HepG2 (cell line): ENCODE measurements at regions not wholly inside any gene's neighbourhood (a gene's known extent, or its start where the extent isn't known, plus 50 kb on each side); places are given as distances from the start of the nearest gene placed in this dataset.

Experiments used
- ATAC-seq: fragments of 200-7000 bp; cut with Tn5 transposase; 3 replicates; pipeline ENCODE4 v1.9.1; 2020; ENCODE audit warnings: mild to moderate bottlenecking, moderate library complexity
- BruUV-seq: library from RNA; stranded (reverse); fragments of 400-500 nt; replicated peaks from 2 replicates; lab custom pipeline; 2021; lab: Mats Ljungman, UMichigan
- CTCF ChIA-PET: fragments of 300-600 bp; formaldehyde crosslinking; extraction: SDS; loops from one replicate; lab custom pipeline; 2021; ENCODE audit warnings: low total read pairs, inconsistent platforms, low intra/inter-chr PET ratio; lab: Yijun Ruan, JAX
- POLR2A ChIA-PET: fragments of 350-600 bp; sonication (Branson Sonifier 250); formaldehyde crosslinking; loops from one replicate; lab custom pipeline; 2020; ENCODE audit warnings: antibody characterized with exemption, inconsistent platforms; lab: Yijun Ruan, JAX
- DNase-seq: peaks from one replicate; pipeline ENCODE4 v3.0.0-alpha.2; 2015; ENCODE audit warnings: low spot score
- FAIRE-seq: peaks from 3 replicates; lab custom pipeline; 2011; peaks lifted over from hg19 to GRCh38; lab: Jason Lieb, UNC
- H2AFZ ChIP-seq: one replicate; pipeline ENCODE4 v1.6.1; 2011; ENCODE audit warnings: low read length, inconsistent platforms
- H3K27ac ChIP-seq: fragments of 300-600 bp; 3 replicates; pipeline ENCODE4 v1.8.0; 2011; ENCODE audit warnings: mixed run types, mild to moderate bottlenecking, mixed read lengths, low read length, inconsistent platforms; ENCODE audit not compliant: insufficient read depth; ENCODE audit errors: extremely low read length
- H3K27me3 ChIP-seq, 2 experiments: fragments of 200-600 bp in 1 of 2; 2 replicates in 1 of 2; 3 replicates in 1 of 2; pipeline versions ENCODE4 v1.6.0 to v1.8.0; 2011; ENCODE audit warnings: low read length in 2 of 2, mild to moderate bottlenecking in 2 of 2, moderate library complexity in 2 of 2, inconsistent platforms in 1 of 2; ENCODE audit not compliant: insufficient read depth in 2 of 2, control insufficient read depth in 1 of 2
- H3K36me3 ChIP-seq, 2 experiments: fragments of 200-600 bp in 1 of 2; replicated peaks in 1 of 2; 2 replicates in 1 of 2; 3 replicates in 1 of 2; pipeline versions ENCODE4 v1.5.1 to v1.8.0; 2011; ENCODE audit warnings: low read length in 2 of 2, inconsistent platforms in 1 of 2; ENCODE audit not compliant: insufficient read depth in 2 of 2, control insufficient read depth in 1 of 2
- H3K4me1 ChIP-seq: 2 replicates; pipeline ENCODE4 v1.5.1; 2012; ENCODE audit warnings: low read length, inconsistent platforms; ENCODE audit not compliant: insufficient read depth
- H3K4me2 ChIP-seq: 2 replicates; pipeline ENCODE4 v1.6.0; 2011; ENCODE audit warnings: low read depth, low read length, inconsistent platforms
- H3K4me3 ChIP-seq, 3 experiments: fragments of 200-600 bp in 1 of 3; sonication (generic), shearing (Covaris generic) in 1 of 3; replicated peaks in 1 of 3; 2 replicates each; pipeline ENCODE4 v1.5.1; 2011 to 2016; ENCODE audit warnings: low read length in 3 of 3, inconsistent platforms in 2 of 3, low read depth in 2 of 3, mild to moderate bottlenecking in 2 of 3, control low read depth in 1 of 3, mixed read lengths in 1 of 3; ENCODE audit not compliant: insufficient read depth in 1 of 3
- H3K79me2 ChIP-seq: one replicate; pipeline ENCODE4 v1.6.1; 2011; ENCODE audit warnings: low read length, inconsistent platforms; ENCODE audit not compliant: insufficient read depth
- H3K9ac ChIP-seq: 2 replicates; pipeline ENCODE4 v1.6.0; 2011; ENCODE audit warnings: mild to moderate bottlenecking, low read depth, low read length, inconsistent platforms; ENCODE audit not compliant: insufficient read depth
- H3K9me3 ChIP-seq: 2 replicates; pipeline ENCODE4 v1.5.1; 2012; ENCODE audit warnings: mild to moderate bottlenecking, low read length
- H4K20me1 ChIP-seq: 2 replicates; pipeline ENCODE4 v1.6.0; 2011; ENCODE audit warnings: inconsistent platforms, mild to moderate bottlenecking, low read length, moderate library complexity; ENCODE audit not compliant: insufficient read depth
- CREM ChIP-seq, 2 experiments: sonication (generic) in 1 of 2; formaldehyde crosslinking in 1 of 2; IDR thresholded peaks; 2 replicates each; pipeline versions ENCODE4 v1.4.0 to v1.6.1; 2016 to 2020; ENCODE audit warnings: antibody characterized with exemption in 1 of 2, mild to moderate bottlenecking in 1 of 2, missing genetic modification reagents in 1 of 2
- MBNL3 ChIP-seq: fragments of 250-450 bp; sonication (Bioruptor Pico); conservative IDR thresholded peaks from 2 replicates; pipeline ENCODE4 v1.8.0; 2022; ENCODE audit warnings: mild to moderate bottlenecking, inconsistent platforms
- NFIB ChIP-seq: sonication (generic); formaldehyde crosslinking; IDR thresholded peaks from 2 replicates; pipeline ENCODE4 v1.9.0; 2021; ENCODE audit warnings: missing genetic modification reagents, mild to moderate bottlenecking, borderline replicate concordance
- ZNF510 ChIP-seq: sonication (generic); formaldehyde crosslinking; IDR thresholded peaks from 2 replicates; pipeline ENCODE4 v1.4.0; 2020; ENCODE audit warnings: low read depth, mild to moderate bottlenecking, missing genetic modification reagents
- ZNF564 ChIP-seq: sonication (generic); formaldehyde crosslinking; IDR thresholded peaks from 2 replicates; pipeline ENCODE4 v1.8.1; 2023; ENCODE audit warnings: mild to moderate bottlenecking, missing genetic modification reagents
- WGBS: methylation state at CpG from one replicate; pipeline ENCODE4 v1.1.6; 2017; ENCODE audit warnings: low lambda C conversion rate; 5-methylcytosine and 5-hydroxymethylcytosine counted together
- in situ Hi-C: cut with HindIII; loops from 2 replicates; pipeline ENCODE4 v1.10.0; 2017; ENCODE audit warnings: low pct_unique_long_range_greater_than_20kb; ENCODE audit not compliant: extremely low pct_ligation_motif_present
- intact Hi-C: fragments of 100-400 bp; cut with micrococcal nuclease; formaldehyde crosslinking; loops from one replicate; pipeline ENCODE4 v1.10.0; 2022; ENCODE audit not compliant: unreplicated experiment

GRCh38 chr4:111046811-111047210, 423.9 kb upstream of the PITX2 start:
- TF ChIP-seq ZNF564 (CRISPR knock-in tag), result no peak
- in situ Hi-C loops, result no loop called here
- intact Hi-C loops, result no loop called here
- BruUV-seq, result no TSS peak
- CTCF ChIA-PET, result no interaction called here
- no peak overlapping the region for H3K9ac ChIP-seq
- H3K79me2 ChIP-seq, result no peaks in the 10 kb centered on the region
- no peak for FAIRE-seq
- H3K4me2 ChIP-seq, result no peak overlapping the region
- H2AFZ ChIP-seq, result no peak overlapping the region
- POLR2A ChIA-PET, result no interaction called here
- H3K4me1 ChIP-seq, result no peaks in the 10 kb centered on the region
- no peak overlapping the region for H3K27ac ChIP-seq
- H3K36me3 ChIP-seq, result no peaks in the 10 kb centered on the region
- 1% methylated on average over 2 of the region's 2 CpGs for WGBS
- no peak for DNase-seq
- H3K9me3 ChIP-seq, result peaks cover 28% of the 10 kb centered on the region
- no peaks in the 10 kb centered on the region for H3K27me3 ChIP-seq
- no peaks in the 10 kb centered on the region for H4K20me1 ChIP-seq
- ATAC-seq, result no peak
- no peak overlapping the region for H3K4me3 ChIP-seq

- no peak overlapping the region for H3K4me2 ChIP-seq
- in situ Hi-C loops, result no loop called here
- no peaks in the 10 kb centered on the region for H3K36me3 ChIP-seq
- ATAC-seq (no peak), DNase-seq (no peak)
- H3K9me3 ChIP-seq, result peaks cover 42% of the 10 kb centered on the region
- H4K20me1 ChIP-seq, result no peaks in the 10 kb centered on the region
- TF ChIP-seq CREM (IDR thresholded peaks at IDR 0.05), result no peak
- TF ChIP-seq CREM (CRISPR knock-in tag; IDR thresholded peaks at IDR 0.05), result no peak
- no peak for TF ChIP-seq NFIB (CRISPR knock-in tag)
- no peak for TF ChIP-seq ZNF510 (CRISPR knock-in tag)
- TF ChIP-seq MBNL3, result no peak
- TF ChIP-seq, all 625 proteins: peak for 0
- Histone ChIP-seq H2AFZ (no peak overlapping the region), H3K4me1 (no peaks in the 10 kb centered on the region), H3K9ac (no peak overlapping the region), H3K79me2 (no peaks in the 10 kb centered on the region), H3K27ac (no peak overlapping the region), H3K4me3 (no peak overlapping the region), H3K27me3 (no peaks in the 10 kb centered on the region)
- POLR2A ChIA-PET, result no interaction called here
- 9% methylated on average over 2 of the region's 5 CpGs for WGBS
- intact Hi-C loops, result no loop called here
- no peak for FAIRE-seq
- no TSS peak for BruUV-seq
- CTCF ChIA-PET, result no interaction called here
These were observed 425.4 kb upstream of the PITX2 start for GRCh38 chr4:111048316-111048715.
